Neural crest cell (in vitro differentiated cells): ENCODE measurements at regions not wholly inside any gene's neighbourhood (a gene's known extent, or its start where the extent isn't known, plus 50 kb on each side); places are given as distances from the start of the nearest gene placed in this dataset.

Experiments used
- DNase-seq: peaks from one replicate; pipeline ENCODE4 v3.0.0; 2021; ENCODE audit warnings: low read depth, mixed read lengths, low spot score
- H3K27ac Mint-ChIP-seq: one replicate; pipeline ENCODE4 v1.8.0; 2021; ENCODE audit warnings: mild to moderate bottlenecking, mixed read lengths; ENCODE audit not compliant: unreplicated experiment
- H3K27me3 Mint-ChIP-seq: 2 replicates; pipeline ENCODE4 v1.8.0; 2021; ENCODE audit warnings: low read depth, mild to moderate bottlenecking, mixed read lengths
- H3K36me3 Mint-ChIP-seq: 2 replicates; pipeline ENCODE4 v1.8.0; 2021; ENCODE audit warnings: low read depth, mild to moderate bottlenecking, mixed read lengths
- H3K4me1 Mint-ChIP-seq: 2 replicates; pipeline ENCODE4 v1.8.0; 2021; ENCODE audit warnings: mixed read lengths
- H3K4me3 Mint-ChIP-seq: one replicate; pipeline ENCODE4 v1.8.0; 2021; ENCODE audit warnings: mild to moderate bottlenecking, mixed read lengths
- H3K9me3 Mint-ChIP-seq: 2 replicates; pipeline ENCODE4 v1.8.0; 2021; ENCODE audit warnings: mixed read lengths
- CTCF ChIP-seq: fragments of 200-600 bp; sonication (generic); conservative IDR thresholded peaks from 2 replicates; pipeline ENCODE4 v1.5.0; 2021; ENCODE audit warnings: antibody characterized with exemption, mild to moderate bottlenecking

GRCh38 chr12:97005174-97005573 lies 98.1 kb downstream of the NEDD1 start:
- Mint-ChIP-seq H3K9me3 (peaks cover 2% of the 10 kb centered on the region), H3K36me3 (no peaks in the 10 kb centered on the region), H3K4me3 (no peak overlapping the region), H3K27ac (peak overlapping the region; percentile 41), H3K27me3 (no peaks in the 10 kb centered on the region), H3K4me1 (peaks cover 36% of the 10 kb centered on the region)
- no peak for DNase-seq
- TF ChIP-seq CTCF, result no peak

GRCh38 chr12:97005646-97006045 lies 98.6 kb downstream of the NEDD1 start:
- no peaks in the 10 kb centered on the region for H3K36me3 Mint-ChIP-seq
- H3K27ac Mint-ChIP-seq, result no peak overlapping the region
- no peak for DNase-seq
- H3K4me3 Mint-ChIP-seq, result no peak overlapping the region
- TF ChIP-seq CTCF, result no peak
- H3K4me1 Mint-ChIP-seq, result peaks cover 36% of the 10 kb centered on the region
- H3K9me3 Mint-ChIP-seq, result peaks cover 2% of the 10 kb centered on the region
- no peaks in the 10 kb centered on the region for H3K27me3 Mint-ChIP-seq

GRCh38 chr12:97006585-97006984 lies 99.5 kb downstream of the NEDD1 start:
- Mint-ChIP-seq H3K4me3 (no peak overlapping the region), H3K27me3 (no peaks in the 10 kb centered on the region), H3K4me1 (peaks cover 35% of the 10 kb centered on the region), H3K27ac (no peak overlapping the region), H3K36me3 (no peaks in the 10 kb centered on the region), H3K9me3 (peaks cover 2% of the 10 kb centered on the region)
- DNase-seq, result no peak
- no peak for TF ChIP-seq CTCF

GRCh38 chr12:97016163-97016562 lies 109.1 kb downstream of the NEDD1 start:
- Mint-ChIP-seq H3K36me3 (peaks cover 10% of the 10 kb centered on the region), H3K4me1 (no peaks in the 10 kb centered on the region), H3K9me3 (peaks cover 15% of the 10 kb centered on the region), H3K4me3 (no peak overlapping the region), H3K27me3 (no peaks in the 10 kb centered on the region), H3K27ac (no peak overlapping the region)
- DNase-seq, result no peak
- no peak for TF ChIP-seq CTCF

GRCh38 chr12:97017213-97017612 lies 110.2 kb downstream of the NEDD1 start:
- Mint-ChIP-seq H3K27ac (no peak overlapping the region), H3K27me3 (no peaks in the 10 kb centered on the region), H3K4me3 (no peak overlapping the region), H3K4me1 (no peaks in the 10 kb centered on the region), H3K9me3 (peaks cover 13% of the 10 kb centered on the region), H3K36me3 (peaks cover 10% of the 10 kb centered on the region)
- DNase-seq, result no peak
- no peak for TF ChIP-seq CTCF
